NCI-H2107 treated with DMSO at 0.1 percent for 48 hours (cell line): ENCODE measurements at regions not wholly inside any gene's neighbourhood (a gene's known extent, or its start where the extent isn't known, plus 50 kb on each side); places are given as distances from the start of the nearest gene placed in this dataset.

Experiments
- DNase-seq: peaks from one replicate; lab custom pipeline; 2025; ENCODE audit not compliant: unreplicated experiment; lab: John Stamatoyannopoulos, UW

DNA sequence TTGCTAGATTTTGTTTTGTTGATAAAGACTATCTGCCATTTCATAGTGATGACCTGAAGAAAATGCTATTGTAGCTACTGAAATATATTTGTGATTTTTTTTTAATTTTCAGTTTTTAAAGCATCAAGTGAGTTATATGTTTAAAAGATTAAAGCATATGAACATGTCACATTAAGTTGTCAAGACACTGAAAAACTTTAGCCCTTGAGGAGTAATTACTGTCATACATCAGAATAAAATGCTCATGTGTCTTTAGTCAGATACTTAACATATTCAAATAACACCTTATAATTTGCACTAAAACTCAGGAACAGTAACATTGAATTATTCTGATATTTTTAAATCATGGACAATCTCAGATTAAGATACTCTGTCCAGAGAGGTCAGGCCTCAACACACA, 108.1 kb upstream of the ATXN7L3B start:
- DNase-seq: no peak

DNA sequence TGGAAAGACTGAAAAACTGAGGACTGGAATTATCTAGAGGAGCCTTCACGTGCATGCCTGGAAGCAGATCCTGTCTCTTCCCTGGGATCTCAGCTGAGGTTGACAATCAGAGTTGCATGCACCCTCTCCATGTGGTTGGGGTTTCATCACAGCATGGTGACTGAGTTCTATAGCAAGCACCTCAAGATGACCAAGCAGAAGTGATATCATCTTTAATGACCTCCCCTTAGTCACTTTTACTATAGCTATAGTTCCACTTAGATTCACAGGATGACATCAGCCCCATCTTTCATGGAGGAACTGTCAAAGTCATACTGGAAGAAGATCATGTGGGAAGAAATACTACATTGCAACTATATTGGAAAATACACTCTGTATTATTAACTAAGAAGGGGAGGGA, 105.8 kb upstream of the ATXN7L3B start:
- no peak for DNase-seq

DNA sequence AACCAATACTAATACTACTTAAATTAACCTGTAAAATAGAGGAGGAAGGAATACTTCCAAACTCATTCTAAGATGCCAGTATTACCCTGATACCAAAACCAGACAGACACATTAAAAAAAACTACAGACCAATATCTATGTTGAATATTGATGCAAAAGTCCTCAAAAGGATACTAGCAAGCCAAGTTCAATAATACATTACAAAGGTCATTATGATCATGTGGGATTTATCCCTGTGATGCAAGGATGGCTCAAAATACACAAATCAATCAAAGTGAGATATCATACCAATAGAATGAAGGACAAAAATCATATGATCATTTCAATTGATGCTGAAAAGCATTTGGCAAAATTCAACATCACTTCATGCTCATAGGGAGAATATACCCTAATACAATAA, 97.2 kb upstream of the ATXN7L3B start:
- DNase-seq: no peak

DNA sequence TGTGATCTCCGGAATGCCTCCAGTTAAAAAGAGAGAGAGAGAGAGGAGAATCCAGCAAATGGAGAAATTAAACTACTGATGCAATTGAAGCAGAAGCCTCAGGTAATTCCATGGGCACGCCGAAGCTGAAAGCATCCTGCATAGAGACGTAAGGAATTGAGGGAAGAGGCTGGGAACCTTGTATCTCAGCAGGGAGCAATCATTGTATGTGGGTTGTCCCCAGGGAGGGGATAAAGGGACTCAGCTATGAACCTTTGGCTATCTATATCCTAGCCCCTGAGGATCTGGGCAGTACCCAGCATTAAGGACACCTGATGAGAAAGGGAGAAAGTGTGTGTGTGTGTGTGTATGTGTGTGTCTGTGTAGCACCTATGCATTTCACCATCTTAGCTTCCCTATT, 95.8 kb upstream of the ATXN7L3B start:
- DNase-seq: no peak

DNA sequence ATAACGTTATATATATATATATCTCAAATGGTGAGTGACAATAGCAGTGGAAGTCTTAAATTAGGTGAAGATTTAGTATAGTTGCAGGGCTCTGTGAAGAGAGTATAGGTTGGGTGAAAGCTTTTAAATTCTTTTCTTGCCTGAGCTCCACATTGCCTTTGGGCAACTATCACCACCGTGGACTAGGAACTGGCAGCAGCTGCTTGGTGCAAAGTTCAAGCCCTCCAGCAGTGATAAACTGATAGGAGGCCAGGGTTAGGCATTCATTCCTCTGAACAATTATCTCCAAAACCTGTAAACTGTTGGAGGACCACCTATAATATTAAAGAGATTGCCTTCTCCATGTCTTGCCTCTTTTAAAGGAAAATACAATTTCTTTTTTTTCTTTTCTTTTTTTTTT, 91.2 kb upstream of the ATXN7L3B start:
- DNase-seq: no peak

DNA sequence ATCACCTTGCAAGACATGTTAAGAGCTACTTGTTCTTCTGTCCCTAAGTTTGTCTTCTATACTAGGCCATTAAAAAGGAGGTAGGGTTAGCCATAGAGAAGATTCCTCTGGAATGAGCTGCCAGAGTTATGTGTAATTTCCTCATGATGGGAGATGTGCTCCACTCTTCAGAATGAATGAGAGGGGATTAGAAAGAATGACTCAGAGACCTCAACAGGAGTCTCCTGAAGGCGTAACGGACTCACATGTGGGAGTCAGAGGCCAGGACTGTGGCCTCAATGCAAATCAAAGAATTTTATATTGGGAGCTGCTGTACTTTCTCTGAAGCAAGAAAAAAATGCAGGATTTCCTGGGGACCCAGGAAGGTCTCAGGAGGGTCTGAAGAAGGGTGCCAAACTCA, 87.8 kb upstream of the ATXN7L3B start:
- DNase-seq: no peak

DNA sequence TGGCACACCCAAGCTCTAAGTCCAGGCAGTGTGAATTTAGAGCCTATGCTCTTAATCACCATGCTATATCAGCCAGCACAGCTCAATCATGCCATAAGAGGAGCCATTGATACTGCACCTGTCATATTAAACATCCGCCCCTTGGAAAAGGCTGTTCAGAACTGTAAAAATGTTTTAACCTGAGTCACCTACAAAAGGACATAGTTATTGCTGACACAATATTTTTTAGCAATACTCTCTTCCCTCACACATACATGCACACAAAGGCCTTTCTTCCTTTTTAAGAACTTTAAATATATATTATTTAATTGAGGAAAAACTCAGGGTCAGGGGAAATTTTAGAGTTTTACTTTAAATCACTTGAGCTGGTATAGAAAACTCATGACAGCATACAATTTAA, 83.5 kb upstream of the ATXN7L3B start:
- no peak for DNase-seq

DNA sequence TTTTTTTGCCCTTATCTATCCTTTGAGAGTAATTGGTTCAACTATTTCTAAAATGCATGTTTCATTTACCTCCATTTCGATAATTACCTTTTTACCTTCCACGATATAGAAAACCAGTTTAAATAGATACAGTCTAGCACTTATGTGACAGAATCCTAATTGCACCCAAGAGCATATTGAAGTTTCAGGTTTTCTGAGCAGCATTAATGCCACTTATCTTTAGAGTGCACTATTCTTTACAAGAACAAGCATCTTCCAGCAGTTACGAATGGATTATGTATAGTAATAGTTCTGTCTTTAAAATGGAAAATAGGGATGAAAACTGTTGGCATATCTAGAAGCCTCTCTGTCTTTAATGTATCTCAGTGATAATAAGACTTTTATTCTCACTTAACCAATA, 82.2 kb upstream of the ATXN7L3B start:
- no peak for DNase-seq

DNA sequence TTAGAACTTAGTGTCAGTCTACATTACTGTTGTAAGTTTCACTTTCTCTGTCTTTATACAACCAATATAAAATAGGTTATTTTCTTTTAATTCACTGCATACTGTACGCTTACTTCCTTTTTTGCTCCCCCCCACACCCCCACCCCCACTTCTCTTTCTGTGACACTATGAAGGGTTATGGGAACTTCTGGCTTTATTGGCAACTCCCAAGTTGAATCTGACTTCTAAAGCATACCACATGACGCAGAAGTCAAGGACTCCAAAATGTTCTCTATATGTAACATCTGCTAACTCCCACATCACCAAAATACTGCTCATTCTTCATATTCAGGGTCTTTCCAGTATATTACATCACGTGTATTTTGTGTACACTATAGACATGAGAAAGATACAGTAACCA, 81.2 kb upstream of the ATXN7L3B start:
- no peak for DNase-seq

DNA sequence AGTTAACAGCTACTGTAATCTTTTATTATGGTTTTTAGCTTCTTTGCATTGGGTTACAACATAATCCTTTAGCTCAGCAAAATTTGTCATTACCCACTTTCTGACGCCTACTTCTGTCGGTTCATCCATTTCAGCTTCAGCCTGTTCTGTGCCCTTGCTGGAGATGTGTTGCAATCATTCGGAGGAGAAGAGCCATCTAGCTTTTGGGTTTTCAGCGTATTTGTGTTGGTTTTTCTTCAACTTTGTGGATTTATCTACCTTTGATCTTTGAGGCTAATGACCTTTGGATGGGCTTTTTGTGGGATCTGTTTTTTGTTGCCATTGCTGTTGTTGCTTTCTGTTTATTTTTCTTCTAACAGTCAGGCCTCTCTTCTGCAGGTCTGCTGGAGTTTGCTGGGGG, 69.2 kb upstream of the ATXN7L3B start:
- no peak for DNase-seq

DNA sequence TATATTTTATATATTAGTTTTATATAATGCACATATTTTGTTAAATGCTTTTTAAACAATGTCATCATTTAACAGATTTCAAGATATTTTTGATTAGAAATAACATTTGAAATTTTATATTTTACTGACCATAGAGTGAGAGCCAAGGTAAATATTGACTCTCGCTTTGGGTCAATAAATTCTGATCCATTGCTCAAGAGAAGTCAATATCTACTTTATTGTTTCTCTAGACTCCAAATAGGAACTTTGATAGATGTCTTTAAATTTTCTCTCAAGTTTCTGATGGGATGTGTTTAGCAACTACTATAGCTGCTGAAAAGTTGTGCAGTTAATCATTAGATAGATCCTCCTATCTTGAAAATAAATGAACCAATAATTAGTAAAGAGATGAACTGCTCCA, 61.4 kb upstream of the ATXN7L3B start:
- DNase-seq: no peak

DNA sequence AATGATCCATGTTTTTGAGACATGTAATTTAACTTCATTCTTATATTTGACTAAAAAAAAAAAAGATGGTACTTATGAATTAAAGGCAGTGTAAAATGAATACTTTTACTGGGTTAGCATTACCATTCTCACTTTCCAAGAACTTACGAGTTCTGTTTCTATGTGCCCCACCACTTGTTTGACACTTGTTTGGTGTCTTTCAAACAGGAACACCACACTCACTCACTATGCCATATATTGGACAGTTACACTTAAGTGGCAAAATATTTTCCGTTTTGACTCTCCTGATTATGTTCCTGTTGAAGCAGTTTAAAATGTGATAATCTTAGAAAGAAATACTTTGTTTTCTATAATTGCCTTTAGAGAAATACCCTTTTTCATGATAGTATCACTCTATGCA, 56.6 kb upstream of the ATXN7L3B start:
- DNase-seq: no peak

DNA sequence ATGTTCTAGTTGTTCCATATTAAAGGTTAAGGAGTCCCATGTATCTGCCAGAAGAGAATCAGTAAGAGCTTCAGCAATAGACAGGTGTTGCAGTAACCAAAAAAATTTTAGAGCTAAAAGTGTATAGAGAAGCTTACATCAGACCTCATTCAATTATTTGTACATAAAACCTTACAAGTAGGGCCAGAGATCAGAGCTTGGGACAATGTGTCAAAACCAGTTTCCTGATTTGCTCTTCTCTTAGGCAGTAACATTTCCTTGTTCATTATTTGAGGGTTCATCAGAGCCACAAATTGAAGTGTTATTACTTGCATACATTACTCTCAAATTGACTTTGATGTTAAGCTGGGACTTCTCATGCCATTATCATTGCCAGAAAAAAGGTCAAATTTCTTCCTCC, 55.5 kb upstream of the ATXN7L3B start:
- DNase-seq: no peak

DNA sequence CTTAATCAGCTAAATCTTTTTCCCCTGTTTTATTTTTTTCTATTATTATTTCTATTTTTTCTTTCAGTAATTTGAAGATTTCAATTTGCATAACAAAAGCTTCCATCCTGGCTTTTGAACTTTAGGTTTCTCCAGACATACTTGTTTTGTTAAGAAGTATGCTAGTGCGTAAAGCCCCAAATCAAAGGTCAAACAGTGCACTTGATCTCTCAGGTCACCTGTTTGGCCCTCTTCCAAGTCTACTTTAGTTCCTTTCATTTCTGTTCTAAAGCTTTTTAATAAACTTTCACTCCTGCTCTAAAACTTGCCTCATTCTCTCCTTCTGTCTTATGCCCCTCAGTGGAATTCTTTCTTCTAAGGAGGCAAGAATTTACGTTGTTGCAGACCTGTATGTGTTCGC, 54.6 kb upstream of the ATXN7L3B start:
- no peak for DNase-seq
